GM18858 (cell line): ENCODE measurements at regions not wholly inside any gene's neighbourhood (a gene's known extent, or its start where the extent isn't known, plus 50 kb on each side); places are given as distances from the start of the nearest gene placed in this dataset.

ENCODE experiments used
- ATAC-seq: cut with Tn5 transposase; IDR thresholded peaks from one replicate; pipeline ENCODE4 v1.9.1; 2021; ENCODE audit not compliant: unreplicated experiment

DNA sequence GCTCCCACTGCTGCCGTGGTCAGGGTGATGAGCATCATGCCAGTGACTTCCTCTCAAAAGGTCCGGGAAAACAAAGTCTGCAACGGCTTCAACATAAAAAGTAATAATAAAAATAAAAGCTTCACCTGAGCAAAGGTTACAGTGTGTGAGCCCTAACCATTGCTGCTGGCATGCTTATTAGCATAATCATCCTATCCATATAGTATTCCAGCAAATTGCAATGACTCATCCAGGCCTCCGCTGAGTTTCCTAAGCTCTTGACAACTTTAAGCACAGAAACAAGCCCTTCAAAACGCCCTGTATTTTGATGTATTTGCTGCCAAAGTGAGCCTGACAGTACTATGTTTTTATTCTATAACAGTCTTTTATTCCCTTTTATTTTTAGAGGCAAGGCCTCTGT, 100.5 kb downstream of the AASDH start:
- no peak for ATAC-seq

DNA sequence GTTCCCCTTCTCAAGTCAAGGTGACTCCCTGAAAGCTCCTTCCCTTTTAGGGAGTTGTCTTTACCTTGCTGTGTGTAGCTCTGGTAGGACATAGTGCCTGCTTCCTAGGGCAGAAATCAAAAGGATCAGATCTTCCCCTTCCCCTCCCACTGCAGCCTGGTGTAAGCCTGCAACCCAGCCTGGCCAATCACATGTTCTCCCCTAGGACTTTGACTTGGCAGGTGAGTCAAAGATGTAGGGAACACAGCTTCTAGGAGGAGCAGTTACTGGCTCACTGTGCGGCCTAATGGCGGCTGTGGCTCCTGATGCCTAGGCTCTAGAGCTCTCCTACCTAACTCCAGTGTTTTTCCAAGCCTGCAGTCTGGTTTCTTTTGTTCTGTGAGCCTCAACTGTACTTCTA, 103.9 kb downstream of the AASDH start:
- no peak for ATAC-seq

- ATAC-seq, result no peak
Observed at GRCh38 chr4:56282004-56282403, 105.3 kb downstream of the AASDH start.

DNA sequence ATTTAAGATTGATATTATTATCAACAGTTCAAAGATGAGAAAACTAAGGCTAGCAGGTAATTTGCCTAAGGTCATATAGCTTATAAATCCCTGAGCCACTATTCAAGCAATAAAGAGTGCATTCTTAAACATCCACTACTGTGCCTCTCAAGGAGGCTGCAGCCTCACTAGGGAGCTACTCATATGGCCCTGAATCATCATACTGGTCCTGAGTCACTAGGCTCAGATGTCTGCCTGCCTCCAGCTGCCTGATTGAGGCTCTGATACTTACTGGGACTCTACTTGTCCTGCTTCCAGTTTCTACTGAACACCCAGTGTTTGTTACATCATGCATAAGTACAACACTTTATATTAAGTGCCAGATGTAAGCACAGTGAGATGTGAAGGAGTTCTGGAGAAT, 110.7 kb downstream of the AASDH start:
- no peak for ATAC-seq

GRCh38 chr4:56273391-56273790, 113.9 kb downstream of the AASDH start:
- no peak for ATAC-seq

DNA sequence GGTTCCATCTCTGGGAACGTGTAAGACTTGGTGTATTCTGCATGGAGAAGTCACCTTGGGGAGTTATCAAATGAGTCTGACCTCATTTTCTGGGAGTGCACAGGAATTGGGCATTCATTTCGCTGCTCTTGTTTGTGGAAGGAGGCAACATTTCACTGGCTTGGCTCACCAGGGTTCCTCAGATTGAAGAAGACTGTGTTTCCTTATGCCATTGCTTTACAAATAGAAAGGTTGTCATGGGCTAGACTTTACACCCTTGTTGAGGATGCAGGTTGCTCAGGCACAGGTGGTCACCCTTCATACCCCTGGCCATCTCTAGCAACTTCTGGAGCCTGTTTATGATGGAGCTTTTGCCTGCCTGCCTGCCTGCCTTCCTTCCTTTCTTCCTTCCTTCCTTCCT, 114.4 kb downstream of the AASDH start:
- ATAC-seq, result no peak

DNA sequence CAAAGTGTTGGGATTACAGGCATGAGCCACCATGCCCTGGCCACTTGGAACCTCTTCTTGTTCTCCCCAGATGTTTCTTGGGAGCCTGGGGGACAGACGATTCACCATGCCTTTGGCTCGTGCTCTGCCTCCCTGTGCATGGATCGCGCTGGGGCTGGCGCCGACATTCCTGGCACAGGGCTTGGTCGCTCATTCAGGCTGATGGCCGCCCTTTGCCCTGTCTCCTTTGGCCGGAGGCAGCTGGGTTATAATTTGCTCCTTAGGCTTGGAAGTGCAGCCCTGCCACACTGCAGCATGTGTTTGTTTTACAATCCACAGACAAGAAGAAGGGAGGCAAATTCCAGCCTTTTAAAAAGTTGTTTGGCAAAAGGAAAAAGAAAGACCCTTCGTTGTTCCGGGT, 115.3 kb downstream of the AASDH start:
- ATAC-seq, result no peak

DNA sequence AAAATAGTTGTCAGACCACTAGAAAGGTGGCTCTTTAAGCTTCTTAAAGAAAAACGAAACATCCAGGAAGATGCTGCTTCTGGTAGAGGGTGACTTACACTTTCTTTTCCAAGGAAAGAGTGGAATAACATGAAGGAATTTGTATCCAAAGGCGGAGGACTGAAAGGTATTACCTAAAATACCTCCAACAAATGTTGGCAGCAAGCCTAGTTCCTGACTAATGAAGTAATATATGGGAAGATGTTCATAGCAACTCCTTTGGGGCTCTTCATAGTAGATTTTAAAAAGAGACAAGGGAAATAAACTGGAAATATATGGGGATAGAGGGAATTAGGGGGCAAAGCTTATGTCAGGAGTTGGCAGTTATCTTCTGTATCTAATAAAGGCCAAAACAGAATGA, 116.2 kb downstream of the AASDH start:
- no peak for ATAC-seq

GRCh38 chr4:56267558-56267957, 119.7 kb downstream of the AASDH start:
- no peak for ATAC-seq

- no peak for ATAC-seq
Observed at GRCh38 chr4:56264873-56265272, 122.4 kb downstream of the AASDH start.

- ATAC-seq, result no peak
Observed at GRCh38 chr4:56261027-56261426, 126.3 kb downstream of the AASDH start.

DNA sequence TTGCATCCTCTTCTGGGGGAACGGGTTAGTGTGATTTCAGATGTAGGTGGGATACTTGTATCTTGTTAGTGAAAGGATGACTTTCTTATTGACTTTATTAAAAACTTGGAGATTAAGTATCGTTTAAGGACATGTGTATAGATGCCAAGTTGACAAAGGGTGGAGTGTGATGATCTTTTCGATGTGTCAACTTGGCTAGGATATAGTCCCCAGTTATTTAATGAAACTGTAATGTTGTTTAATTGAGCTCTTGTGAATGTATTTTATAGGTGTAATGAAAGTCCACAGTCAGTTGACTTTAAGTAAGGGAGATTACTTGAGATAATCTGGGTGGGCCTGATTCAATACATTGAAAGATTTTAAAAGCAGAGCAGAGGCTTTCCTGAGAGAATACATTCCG, 127.0 kb downstream of the AASDH start:
- no peak for ATAC-seq

DNA sequence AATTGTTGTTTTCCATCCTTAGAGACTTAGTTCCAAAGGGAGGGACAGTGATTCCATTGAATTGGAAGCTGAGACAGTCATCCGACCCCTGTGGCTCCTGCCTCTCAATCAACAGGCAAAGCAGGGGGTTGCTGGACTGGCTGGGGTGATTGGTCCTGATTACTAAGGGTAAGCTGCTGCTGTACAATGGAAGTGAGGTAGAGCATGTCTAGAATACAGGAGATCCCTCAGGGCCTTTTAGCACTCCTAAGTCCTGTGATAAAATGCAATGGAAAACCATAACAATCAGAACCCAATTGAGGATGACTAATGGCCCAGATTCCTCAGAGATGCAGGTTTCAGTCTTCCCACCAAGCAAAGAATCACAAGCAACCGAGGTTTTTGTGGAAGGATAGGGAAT, 127.6 kb downstream of the AASDH start:
- no peak for ATAC-seq

GRCh38 chr4:56255820-56256219, 131.5 kb downstream of the AASDH start:
- no peak for ATAC-seq

- ATAC-seq, result no peak
Observed at GRCh38 chr4:56253666-56254305, 133.5 kb downstream of the AASDH start.

DNA sequence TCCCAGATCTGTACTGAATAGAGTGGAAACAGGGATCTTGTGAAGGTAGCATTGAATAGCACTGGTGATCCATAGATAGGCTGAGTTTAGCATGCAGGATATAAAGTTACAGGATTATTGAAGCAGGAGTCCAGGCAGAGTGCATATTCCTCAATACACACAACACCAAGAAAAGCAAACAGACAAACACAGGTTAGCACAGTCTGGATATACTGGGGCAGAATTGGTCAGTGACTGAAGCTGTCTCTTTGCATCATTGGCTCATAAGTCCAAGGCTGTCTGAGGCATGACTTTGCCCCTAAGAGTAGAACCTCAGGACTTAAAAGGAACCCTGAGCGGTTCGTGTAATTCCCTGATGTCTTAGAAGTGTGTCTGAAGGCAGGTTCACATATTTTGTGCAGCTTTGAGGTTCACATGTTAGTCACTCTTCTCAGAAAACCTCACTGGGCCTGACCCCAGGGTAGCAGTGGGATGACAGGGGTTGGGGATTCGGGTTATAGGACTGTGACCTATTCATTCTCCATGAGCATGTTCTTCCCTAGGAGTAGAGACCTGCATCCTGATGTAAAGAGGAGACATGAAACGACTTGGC, 134.6 kb downstream of the AASDH start:
- no peak for ATAC-seq

DNA sequence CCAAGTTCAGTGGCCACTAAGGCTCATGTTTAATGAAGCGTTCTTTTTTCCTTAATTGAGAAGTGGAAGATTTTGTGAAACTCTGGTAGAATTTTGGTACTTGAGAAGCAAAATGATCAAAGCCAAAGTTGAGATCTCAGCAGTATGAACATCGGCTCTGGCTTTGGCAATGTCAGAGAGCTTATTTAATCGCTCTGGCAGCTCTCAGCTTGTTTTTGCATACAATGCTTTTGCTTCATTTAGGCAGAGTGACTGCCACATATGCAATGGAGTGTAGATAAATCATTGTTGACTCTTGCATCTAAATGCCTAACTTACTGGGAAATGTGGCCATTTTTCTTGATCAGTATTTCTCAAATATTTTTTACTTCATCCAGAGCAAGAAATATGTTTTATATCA, 135.7 kb downstream of the AASDH start:
- ATAC-seq, result no peak

GRCh38 chr4:56250776-56251175, 136.5 kb downstream of the AASDH start:
- ATAC-seq, result no peak

- ATAC-seq, result no peak
Observed at GRCh38 chr4:56247646-56248045, 139.6 kb downstream of the AASDH start.

DNA sequence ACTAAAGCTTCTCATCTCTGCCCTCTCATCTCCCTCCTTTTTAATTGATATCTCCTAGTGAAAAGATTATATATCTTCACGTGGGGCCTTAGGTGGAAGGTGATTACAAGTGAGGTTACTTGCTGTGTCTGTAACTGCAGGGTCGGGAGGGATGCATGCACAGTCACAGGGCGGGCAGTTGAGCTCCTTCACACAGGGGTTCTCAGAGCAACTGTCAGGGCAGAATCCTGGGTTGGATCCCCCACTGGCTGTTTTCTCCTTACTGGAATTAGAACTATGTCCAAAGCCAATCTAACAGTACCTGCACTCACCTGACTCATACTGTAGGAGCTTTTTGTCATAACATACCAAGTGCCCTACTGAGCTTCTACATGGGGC, 141.1 kb downstream of the AASDH start:
- ATAC-seq, result no peak

DNA sequence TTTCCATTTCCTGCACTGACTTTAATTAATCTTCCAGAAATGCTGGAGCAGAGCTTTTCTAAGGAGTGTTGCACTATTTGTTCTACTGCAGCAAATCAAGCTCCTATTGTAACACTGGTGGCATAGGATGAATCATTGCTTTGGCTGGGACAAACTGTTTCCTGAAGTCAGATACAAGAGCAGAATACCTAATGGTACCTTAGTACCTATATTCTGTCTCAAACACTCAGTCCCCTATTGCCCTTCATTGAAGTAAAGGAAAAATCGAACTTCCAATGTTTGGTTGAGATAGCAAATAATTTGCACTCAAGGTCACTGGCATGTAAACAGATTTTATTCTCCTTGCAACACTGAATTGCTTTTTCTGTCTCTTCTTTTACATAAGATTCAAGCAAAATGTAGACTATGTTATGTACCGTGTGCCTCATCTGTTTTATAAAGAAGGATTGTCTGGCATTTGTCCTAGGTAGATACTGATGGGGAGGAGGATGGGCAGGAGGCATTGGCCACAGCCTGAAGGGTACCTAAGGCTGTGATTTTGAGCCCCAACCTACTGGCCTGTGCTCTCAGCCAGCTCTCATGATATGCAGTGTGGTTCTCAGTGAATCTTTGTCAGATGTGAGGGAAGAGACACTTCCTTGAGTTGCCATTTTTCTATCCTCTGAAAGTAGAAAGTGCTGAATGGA, 141.6 kb downstream of the AASDH start:
- ATAC-seq, result no peak

DNA sequence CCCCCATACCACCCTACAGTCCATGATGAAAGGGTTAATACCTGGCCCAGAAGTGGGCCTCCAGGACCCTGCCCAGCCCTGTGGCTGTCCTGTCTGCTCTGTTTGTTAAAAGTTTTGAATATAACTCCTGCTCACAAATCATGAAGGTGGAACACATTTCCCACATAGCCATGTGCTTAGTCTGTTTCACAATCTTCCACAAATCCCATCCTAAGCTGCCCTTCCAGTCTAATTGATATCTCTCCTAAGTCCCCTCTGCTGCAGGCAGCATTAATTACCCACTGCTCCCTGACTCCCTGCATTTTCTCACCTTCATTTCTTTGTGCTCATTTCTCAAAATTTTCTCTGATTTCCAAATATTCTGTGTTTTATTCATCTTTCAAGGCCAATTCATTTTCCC, 142.6 kb downstream of the AASDH start:
- ATAC-seq, result no peak

DNA sequence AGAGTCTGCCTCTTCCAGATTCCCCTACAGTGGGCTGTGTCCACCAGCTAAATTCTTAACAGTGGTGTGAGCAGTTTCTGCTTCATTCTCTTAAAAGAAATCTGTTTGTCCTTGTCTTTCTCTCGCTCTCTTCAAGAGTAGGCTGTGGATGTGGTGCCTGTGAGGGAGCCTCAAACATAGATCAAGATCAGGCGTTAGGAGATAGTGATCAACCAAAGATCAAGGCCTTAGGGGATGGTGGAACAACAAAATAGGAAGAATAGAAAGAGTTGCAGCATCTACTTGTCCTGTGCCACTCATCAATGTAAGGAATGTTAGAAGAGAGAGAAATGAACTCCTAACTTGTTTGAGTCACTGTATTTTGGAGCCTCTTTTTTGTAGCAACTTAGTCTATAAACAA, 144.2 kb downstream of the AASDH start:
- ATAC-seq, result no peak
